Osteoblast (primary cell): ENCODE measurements at regions not wholly inside any gene's neighbourhood (a gene's known extent, or its start where the extent isn't known, plus 50 kb on each side); places are given as distances from the start of the nearest gene placed in this dataset.

Source experiments
- DNase-seq: peaks from one replicate; pipeline ENCODE4 v3.0.0; 2011; ENCODE audit warnings: low spot score, mixed read lengths; ENCODE audit not compliant: insufficient read length; ENCODE audit errors: missing footprints
- H2AFZ ChIP-seq: 2 replicates; pipeline ENCODE4 v1.6.0; 2011; ENCODE audit warnings: mild to moderate bottlenecking, low read length
- H3K27ac ChIP-seq: 2 replicates; pipeline ENCODE4 v1.5.1; 2011; ENCODE audit warnings: mild to moderate bottlenecking, low read depth, low read length, moderate library complexity
- H3K27me3 ChIP-seq: 2 replicates; pipeline ENCODE4 v1.6.0; 2012; ENCODE audit warnings: mild to moderate bottlenecking, control low read depth, inconsistent platforms, low read length, moderate library complexity; ENCODE audit not compliant: insufficient read depth
- H3K36me3 ChIP-seq: 2 replicates; pipeline ENCODE4 v1.5.1; 2011; ENCODE audit warnings: mild to moderate bottlenecking, low read length, control low read depth, moderate library complexity; ENCODE audit not compliant: insufficient read depth
- H3K4me1 ChIP-seq: 2 replicates; pipeline ENCODE4 v1.5.1; 2011; ENCODE audit warnings: mild to moderate bottlenecking, low read length, control low read depth, moderate library complexity; ENCODE audit not compliant: insufficient read depth
- H3K4me2 ChIP-seq: 2 replicates; pipeline ENCODE4 v1.6.0; 2011; ENCODE audit warnings: mild to moderate bottlenecking, low read length; ENCODE audit not compliant: insufficient read depth
- H3K4me3 ChIP-seq: fragments of 200-600 bp; sonication (generic); 3 replicates; pipeline ENCODE4 v1.5.1; 2012; ENCODE audit warnings: mild to moderate bottlenecking, low read length, inconsistent platforms; ENCODE audit not compliant: insufficient read depth
- H3K79me2 ChIP-seq: 2 replicates; pipeline ENCODE4 v1.6.0; 2012; ENCODE audit warnings: mild to moderate bottlenecking, low read length, control low read depth, inconsistent platforms; ENCODE audit not compliant: insufficient read depth
- H3K9me3 ChIP-seq: 2 replicates; pipeline ENCODE4 v1.5.1; 2011; ENCODE audit warnings: low read depth, low read length, control low read depth
- H4K20me1 ChIP-seq: 2 replicates; pipeline ENCODE4 v1.6.0; 2012; ENCODE audit warnings: mild to moderate bottlenecking, low read length, control low read depth; ENCODE audit not compliant: insufficient read depth
- TF ChIP-seq, protein P1 (sequence below): IDR thresholded peaks from 2 replicates; pipeline ENCODE4 v1.5.1; 2011; ENCODE audit warnings: mild to moderate bottlenecking, low read depth, low read length, moderate library complexity; ENCODE audit errors: extremely low read depth

- Histone ChIP-seq H2AFZ (no peak overlapping the region), H3K27ac (peak overlapping the region; percentile 92), H3K36me3 (peaks cover under 1% of the 10 kb centered on the region), H3K79me2 (peaks cover 79% of the 10 kb centered on the region), H3K4me1 (peaks cover 57% of the 10 kb centered on the region), H3K4me3 (peak overlapping the region; percentile 5), H3K27me3 (no peaks in the 10 kb centered on the region), H4K20me1 (peaks cover 1% of the 10 kb centered on the region), H3K9me3 (no peaks in the 10 kb centered on the region), H3K4me2 (peak overlapping the region; percentile 62)
- DNase-seq: peak; percentile 85
- TF ChIP-seq, protein P1, sequence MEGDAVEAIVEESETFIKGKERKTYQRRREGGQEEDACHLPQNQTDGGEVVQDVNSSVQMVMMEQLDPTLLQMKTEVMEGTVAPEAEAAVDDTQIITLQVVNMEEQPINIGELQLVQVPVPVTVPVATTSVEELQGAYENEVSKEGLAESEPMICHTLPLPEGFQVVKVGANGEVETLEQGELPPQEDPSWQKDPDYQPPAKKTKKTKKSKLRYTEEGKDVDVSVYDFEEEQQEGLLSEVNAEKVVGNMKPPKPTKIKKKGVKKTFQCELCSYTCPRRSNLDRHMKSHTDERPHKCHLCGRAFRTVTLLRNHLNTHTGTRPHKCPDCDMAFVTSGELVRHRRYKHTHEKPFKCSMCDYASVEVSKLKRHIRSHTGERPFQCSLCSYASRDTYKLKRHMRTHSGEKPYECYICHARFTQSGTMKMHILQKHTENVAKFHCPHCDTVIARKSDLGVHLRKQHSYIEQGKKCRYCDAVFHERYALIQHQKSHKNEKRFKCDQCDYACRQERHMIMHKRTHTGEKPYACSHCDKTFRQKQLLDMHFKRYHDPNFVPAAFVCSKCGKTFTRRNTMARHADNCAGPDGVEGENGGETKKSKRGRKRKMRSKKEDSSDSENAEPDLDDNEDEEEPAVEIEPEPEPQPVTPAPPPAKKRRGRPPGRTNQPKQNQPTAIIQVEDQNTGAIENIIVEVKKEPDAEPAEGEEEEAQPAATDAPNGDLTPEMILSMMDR: no peak
These were observed 71.5 kb downstream of the ARHGAP35 start for GRCh38 chr19:46932346-46932745.

GRCh38 chr19:46935066-46935663 is 74.4 kb downstream of the ARHGAP35 start:
- TF ChIP-seq, protein P1: no peak
- H3K27me3 ChIP-seq: no peaks in the 10 kb centered on the region
- peaks cover 68% of the 10 kb centered on the region for H3K79me2 ChIP-seq
- H3K4me1 ChIP-seq: peaks cover 49% of the 10 kb centered on the region
- no peak for DNase-seq
- H4K20me1 ChIP-seq: peaks cover 4% of the 10 kb centered on the region
- no peak overlapping the region for H2AFZ ChIP-seq
- H3K36me3 ChIP-seq: peaks cover 14% of the 10 kb centered on the region
- no peak overlapping the region for H3K4me3 ChIP-seq
- H3K9me3 ChIP-seq: no peaks in the 10 kb centered on the region
- H3K27ac ChIP-seq: peak overlapping the region; percentile 37
- H3K4me2 ChIP-seq: no peak overlapping the region

- Histone ChIP-seq H3K27ac (peak overlapping the region; percentile 96), H3K4me1 (peaks cover 28% of the 10 kb centered on the region), H3K4me3 (no peak overlapping the region), H2AFZ (no peak overlapping the region), H3K9me3 (no peaks in the 10 kb centered on the region), H3K4me2 (no peak overlapping the region), H3K27me3 (no peaks in the 10 kb centered on the region), H3K36me3 (peaks cover 10% of the 10 kb centered on the region), H4K20me1 (peaks cover 7% of the 10 kb centered on the region), H3K79me2 (peaks cover 71% of the 10 kb centered on the region)
- no peak for DNase-seq
- TF ChIP-seq, protein P1: no peak
These were observed 76.3 kb upstream of the NPAS1 start for GRCh38 chr19:46943150-46943946.

DNA sequence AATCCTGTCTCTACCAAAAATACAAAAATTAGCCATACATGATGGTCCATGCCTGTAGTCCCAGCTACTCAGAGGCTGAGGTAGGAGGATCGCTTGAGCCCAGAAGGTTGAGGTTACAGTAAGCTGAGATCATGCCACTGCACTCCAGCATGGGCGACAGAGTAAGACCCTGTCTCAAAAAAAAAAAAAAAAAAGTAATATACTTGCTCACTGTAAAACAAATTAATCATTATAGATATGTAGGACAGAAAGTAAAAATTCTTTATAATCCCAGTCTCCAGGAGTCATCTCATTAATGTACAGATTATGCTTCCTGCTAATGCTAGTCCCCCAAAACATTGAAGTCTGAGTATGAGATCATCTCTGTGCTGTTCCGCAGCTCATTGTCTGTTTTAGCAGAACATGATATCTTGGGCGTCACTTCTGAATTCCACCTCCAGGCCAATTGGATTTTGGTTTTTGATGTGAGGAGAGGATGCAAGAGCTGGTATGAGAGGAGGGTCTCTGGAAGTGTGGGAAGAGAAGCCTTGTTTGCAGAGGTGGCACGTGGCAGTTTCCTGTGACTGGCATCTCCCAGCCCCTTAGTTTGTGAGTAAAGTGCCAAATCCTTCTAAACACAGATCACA is 75.4 kb upstream of the NPAS1 start:
- H3K27me3 ChIP-seq: no peaks in the 10 kb centered on the region
- H3K27ac ChIP-seq: peak overlapping the region; percentile 96
- TF ChIP-seq, protein P1: no peak
- H3K4me2 ChIP-seq: peak overlapping the region; percentile 77
- H3K4me3 ChIP-seq: no peak overlapping the region
- H3K4me1 ChIP-seq: peaks cover 28% of the 10 kb centered on the region
- peaks cover 7% of the 10 kb centered on the region for H4K20me1 ChIP-seq
- peaks cover 10% of the 10 kb centered on the region for H3K36me3 ChIP-seq
- peaks cover 71% of the 10 kb centered on the region for H3K79me2 ChIP-seq
- DNase-seq: no peak
- no peak overlapping the region for H2AFZ ChIP-seq
- no peaks in the 10 kb centered on the region for H3K9me3 ChIP-seq
